HG03196 (cell line): ENCODE measurements at regions not wholly inside any gene's neighbourhood (a gene's known extent, or its start where the extent isn't known, plus 50 kb on each side); places are given as distances from the start of the nearest gene placed in this dataset.
A peak's percentile ranks its signal among the peaks of the same experiment; 100 is the strongest.
"Not testable (repeated sequence)": the region's sequence is repeated elsewhere in the genome, so short reads cannot be mapped to it uniquely, and the experiment has no call there.

ENCODE experiments used
- ATAC-seq: cut with Tn5 transposase; IDR thresholded peaks from one replicate; pipeline ENCODE4 v1.9.1; 2021; ENCODE audit not compliant: unreplicated experiment

- ATAC-seq, result not testable (repeated sequence)
Observed at GRCh38 chr2:87477669-87478428, 270.0 kb upstream of the PLGLB2 start.

DNA sequence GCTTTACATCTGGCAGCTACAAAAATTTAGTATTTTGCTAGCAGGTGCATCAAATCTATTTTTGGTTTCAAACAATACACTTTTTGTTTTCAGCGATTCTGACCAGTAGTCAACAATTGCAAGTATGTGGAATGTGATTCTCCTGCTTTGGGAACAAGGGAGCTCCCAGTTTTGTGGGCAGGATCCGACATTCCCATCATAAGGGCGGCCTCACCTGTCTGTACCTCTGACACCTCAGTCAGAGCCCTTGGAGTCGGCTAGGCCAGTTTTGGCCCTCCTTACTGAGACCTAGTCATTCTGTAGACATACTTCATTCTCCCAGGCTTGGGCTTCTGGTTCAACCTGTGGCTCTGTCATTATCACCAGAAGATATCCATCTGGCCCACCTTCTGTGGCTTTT lies 269.0 kb upstream of the PLGLB2 start:
- not testable (repeated sequence) for ATAC-seq

DNA sequence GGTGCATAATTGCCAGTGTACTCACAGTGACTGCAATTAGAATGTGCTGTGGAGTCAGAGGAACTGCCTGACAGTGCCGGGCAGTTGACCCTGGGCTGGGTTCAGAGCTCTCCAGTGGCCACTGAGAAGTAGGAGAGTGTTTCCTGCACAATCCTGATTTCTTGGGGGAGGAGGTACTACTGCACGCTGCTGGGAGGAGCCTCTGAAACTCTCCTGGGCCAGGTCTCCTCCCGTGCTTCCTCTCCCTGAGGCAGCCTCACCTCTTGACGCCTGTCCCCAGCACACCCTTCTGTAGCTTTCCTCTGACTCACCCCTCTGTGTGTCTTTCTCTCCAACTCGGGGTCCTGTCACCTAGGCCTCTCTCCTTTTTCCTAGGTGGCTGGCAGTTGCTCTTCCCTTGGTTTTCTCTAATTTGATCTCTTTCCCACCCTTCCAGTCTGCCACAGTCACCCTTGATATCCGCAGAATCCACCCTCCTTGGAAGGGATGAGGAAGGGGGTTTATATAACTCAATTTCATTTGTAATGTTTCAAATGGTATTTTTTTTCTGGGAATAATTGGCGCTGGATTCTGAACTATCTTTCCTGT lies 264.7 kb upstream of the PLGLB2 start:
- not testable (repeated sequence) for ATAC-seq

GRCh38 chr2:87484363-87484762 lies 263.5 kb upstream of the PLGLB2 start:
- not testable (repeated sequence) for ATAC-seq

GRCh38 chr2:87485455-87485854 lies 262.4 kb upstream of the PLGLB2 start:
- ATAC-seq, result not testable (repeated sequence)

DNA sequence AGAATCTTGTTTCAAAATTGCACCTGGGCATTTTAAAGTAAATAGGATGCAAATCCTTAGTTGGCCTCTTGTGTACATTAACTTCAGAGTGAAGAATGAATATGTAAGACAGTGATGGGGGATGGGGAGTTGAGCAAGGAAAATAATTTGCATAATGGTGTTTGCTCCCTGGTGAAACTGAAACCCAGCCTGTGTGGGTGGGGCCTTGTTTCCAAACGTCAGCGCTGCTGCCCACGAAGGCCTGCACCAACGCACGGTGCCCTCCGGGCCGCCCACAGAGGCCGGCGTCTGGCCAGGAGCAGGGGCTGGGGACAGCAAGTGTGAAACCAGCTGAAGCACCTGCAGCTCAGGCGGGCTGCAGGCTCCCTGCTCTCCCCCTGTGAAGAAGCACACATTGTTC lies 262.0 kb upstream of the PLGLB2 start:
- peak; percentile 91 for ATAC-seq

DNA sequence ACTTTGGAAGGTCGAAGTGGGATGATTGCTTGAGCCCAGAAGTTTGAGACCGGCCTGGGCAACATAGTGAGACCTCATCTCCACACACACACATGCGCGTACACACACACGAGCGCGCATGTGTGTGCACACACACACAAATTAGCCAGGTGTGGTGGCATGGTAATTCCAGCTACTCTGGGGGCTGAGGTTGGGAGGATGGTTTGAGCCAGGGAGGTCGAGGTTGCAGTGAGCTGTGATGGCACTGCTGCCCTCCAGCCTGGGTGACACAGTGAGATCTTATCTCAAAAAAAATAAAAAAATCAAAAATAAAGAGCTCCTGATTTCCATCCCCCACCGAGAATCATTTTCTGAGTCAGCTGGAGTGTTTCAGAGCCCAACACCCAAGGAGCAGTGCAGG lies 261.5 kb upstream of the PLGLB2 start:
- ATAC-seq, result not testable (repeated sequence)

DNA sequence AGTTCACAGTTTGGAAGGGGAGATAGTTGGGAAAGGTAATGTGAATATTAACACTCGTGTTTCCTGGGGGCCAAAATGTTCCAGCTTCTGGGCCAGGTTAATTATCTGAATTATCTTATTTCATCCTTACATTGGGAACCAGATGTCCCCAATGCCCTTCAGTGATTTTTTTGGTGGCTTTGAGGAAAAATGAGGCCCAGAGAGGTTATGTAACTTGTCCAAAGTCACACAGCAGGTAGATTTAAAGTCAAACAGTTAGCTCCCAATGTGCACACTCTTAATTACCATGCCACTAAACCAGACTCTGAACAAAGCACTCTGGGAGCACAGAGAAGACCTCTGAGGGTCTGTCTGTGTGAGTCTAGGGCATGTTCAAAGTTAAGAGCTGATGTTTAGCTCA lies 259.9 kb upstream of the PLGLB2 start:
- not testable (repeated sequence) for ATAC-seq

DNA sequence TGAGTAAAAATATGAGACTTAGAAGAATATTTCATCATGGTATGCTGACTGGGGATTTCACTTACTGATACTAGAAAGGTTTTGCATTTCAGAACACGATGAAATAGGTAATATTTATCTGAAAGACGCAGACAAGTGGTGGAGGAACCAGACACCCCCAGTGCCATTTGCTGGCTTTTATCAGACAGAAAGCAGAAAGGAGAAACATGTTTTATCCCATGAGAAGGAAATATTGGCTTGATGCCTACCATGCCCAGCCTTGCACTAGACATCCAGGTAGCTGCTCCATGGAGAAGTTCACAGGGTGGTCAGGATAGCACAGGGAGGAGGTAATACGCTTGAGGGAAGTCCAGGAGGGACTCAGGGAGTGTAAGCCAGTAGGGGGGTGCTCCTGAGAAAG lies 258.9 kb upstream of the PLGLB2 start:
- ATAC-seq, result not testable (repeated sequence)

DNA sequence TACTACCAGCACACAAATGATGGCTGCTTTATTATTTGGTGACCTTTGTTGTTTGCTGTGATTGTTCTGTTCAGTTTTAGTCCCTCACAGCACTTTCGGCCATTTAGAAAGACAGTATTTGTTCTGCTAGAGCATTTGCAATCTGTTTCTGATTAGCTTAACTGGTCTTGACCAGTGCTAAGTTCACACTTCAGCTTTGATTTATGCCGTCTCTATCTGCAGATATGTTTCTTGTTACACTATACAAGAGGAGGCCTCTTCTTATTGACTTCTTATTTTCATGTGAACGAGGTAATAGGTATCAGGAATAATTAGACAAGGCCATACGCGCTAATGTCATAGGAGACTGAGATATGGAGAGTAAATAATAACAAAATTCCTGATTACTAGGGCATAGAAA lies 253.0 kb upstream of the PLGLB2 start:
- not testable (repeated sequence) for ATAC-seq

GRCh38 chr2:87495455-87495854 lies 252.4 kb upstream of the PLGLB2 start:
- ATAC-seq, result not testable (repeated sequence)

GRCh38 chr2:87496036-87497006 lies 251.6 kb upstream of the PLGLB2 start:
- peak; percentile 79 for ATAC-seq

GRCh38 chr2:87497135-87497534 lies 250.8 kb upstream of the PLGLB2 start:
- ATAC-seq, result not testable (repeated sequence)

GRCh38 chr2:87497700-87498099 lies 250.2 kb upstream of the PLGLB2 start:
- not testable (repeated sequence) for ATAC-seq

DNA sequence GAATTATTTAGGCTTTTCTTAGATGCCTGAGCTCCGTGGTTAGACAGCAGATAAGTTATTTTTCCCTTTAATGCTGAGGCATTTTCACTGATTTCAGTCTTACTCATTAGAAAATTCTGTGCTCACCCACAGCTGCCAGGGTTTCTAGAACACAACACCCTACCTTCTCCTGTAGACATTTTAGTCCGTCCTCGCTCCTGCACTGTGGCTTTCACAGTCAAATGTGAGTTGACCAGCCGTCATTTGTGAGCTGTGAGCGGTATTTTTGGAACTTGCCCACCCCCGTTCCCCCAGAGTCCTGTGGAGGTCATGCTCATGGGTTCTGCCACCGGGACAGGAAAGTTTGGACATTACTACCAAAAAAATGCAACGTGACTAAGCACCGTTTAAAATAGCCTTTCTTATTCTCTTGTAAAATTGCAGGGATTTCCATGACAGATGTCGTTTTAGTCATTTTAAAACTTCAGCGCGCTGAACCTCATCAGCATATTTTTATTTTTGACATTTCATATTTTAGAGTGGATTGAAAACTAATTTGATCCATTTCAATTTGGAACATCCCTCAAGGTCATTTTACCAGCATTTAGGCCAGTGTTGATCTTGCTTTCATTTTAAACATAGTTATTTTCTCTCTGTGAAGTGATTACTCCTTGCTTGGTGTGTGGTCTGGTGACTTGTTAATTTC lies 249.6 kb upstream of the PLGLB2 start:
- peak; percentile 54 for ATAC-seq

DNA sequence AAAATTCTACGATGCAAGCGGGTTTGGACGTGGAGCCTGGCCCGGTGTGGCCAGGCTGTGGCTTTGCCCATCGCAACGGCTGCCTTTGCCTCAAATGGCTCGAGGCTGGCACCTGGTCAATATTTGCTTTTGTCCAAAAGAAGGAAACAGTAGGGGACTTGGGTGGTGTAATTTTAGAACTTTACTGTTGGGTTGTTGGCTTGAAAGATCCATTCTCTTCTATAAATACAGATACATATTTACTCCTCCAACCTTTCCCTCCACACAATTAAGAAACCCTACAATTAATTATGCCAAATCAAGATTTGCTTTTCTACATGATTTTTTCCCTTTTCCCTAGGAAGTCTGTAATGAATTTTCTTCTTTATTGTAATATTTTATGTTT lies 249.0 kb upstream of the PLGLB2 start:
- not testable (repeated sequence) for ATAC-seq

- ATAC-seq, result not testable (repeated sequence)
Observed at GRCh38 chr2:87499860-87500259, 248.0 kb upstream of the PLGLB2 start.

- ATAC-seq, result not testable (repeated sequence)
Observed at GRCh38 chr2:87500421-87500820, 247.5 kb upstream of the PLGLB2 start.

DNA sequence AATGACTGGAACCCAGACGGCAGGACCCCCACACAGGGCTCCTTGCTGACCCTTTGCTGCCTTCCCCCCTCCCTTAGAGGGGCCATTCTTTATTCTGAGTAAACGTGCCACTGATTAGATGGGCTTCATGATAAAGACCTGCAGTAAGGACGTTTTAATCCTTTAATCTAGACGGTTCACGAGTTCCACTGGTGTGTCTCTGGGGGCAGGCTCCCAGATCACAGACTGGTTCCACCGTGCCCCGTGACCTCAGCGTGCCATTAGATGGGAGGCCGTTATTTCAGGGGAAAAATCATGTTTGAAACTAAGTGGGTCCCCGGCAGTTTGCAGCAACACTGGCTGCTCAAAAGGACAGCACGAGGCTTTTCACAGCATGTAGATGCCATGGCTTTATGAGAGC lies 246.9 kb upstream of the PLGLB2 start:
- ATAC-seq, result not testable (repeated sequence)

DNA sequence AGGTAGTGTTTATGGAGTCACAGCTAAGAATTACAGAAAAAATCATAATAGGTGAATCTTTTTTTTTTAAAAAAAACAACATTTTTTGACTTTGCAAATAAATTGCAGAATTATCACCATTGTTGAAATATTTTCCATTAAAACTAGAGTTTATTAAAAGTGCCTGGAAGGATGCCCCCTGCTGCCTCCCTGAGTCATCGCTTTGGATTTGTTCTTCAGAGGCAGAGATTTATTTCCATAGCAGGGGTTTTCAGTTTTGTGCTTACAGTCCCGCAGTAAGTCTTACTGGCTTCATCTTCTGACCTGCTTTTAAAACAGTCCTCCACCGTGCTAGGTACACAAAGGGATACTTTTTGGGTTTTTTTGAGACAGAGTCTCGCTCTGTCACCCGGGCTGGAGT lies 244.9 kb upstream of the PLGLB2 start:
- not testable (repeated sequence) for ATAC-seq

- ATAC-seq, result not testable (repeated sequence)
Observed at GRCh38 chr2:87505239-87505638, 242.6 kb upstream of the PLGLB2 start.
